GM21737 (cell line): ENCODE measurements at regions not wholly inside any gene's neighbourhood (a gene's known extent, or its start where the extent isn't known, plus 50 kb on each side); places are given as distances from the start of the nearest gene placed in this dataset.
"Not testable (repeated sequence)": the region's sequence is repeated elsewhere in the genome, so short reads cannot be mapped to it uniquely, and the experiment has no call there.

Source experiments
- ATAC-seq: cut with Tn5 transposase; IDR thresholded peaks from one replicate; pipeline ENCODE4 v1.9.1; 2021; ENCODE audit warnings: mild to moderate bottlenecking, moderate library complexity; ENCODE audit not compliant: unreplicated experiment

GRCh38 chr1:105467549-105467948, 1588.9 kb upstream of the PRMT6 start:
- no peak for ATAC-seq

DNA sequence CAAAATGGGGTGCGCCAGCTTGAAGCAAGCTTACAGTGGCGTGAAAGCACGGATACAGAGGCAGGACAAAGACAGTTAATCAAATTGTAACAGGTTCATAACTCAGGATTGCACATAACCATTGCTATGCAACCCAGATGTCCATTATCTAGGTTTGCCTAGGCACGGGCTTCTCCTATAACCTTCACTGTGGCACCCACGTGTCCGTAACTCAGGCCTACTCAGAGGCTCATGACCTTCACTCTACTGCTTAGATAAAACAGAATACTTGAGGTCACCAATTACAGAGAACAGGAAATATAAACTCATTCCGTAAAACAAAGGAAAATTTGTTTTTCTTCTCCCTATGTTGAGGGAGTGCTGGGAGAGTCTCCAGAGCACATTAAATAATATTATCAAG, 1585.9 kb upstream of the PRMT6 start:
- not testable (repeated sequence) for ATAC-seq

DNA sequence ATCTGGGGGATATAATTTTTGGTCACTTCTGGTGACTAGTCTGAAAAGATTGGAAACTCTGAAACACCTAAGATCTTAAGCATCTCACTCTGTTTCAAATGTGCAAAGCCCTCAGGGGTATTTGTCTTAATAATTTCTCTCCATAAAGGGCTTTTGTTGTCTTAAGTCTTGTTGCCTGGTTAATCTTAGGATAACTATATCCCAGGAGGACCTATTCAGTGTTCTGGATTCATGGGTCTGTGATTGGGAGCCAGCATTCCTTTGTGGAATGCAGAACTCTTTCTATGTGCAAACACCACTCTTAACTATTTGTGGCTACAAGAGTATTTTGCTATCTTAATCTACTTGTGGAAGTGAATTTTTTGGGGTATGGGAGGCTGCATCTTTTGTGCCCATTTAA, 1573.0 kb upstream of the PRMT6 start:
- ATAC-seq = no peak

DNA sequence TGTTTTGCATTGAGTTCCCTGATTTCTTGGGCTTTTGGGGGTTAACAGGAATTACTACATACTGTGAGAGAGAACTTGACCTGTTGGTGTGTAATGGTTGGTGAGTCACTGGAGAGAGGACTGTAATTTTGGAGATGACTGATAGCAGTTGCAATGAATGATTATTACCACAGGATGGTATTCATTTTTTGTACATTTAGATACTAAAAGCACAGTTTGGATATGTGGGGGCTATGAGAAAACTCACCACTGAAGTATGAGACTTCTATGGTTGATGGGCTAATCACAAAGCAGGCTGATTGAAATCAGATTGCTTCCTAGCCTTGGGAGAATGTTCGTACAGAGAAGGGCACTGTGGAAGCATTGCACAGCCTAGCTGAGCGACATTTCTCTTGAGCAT, 1571.3 kb upstream of the PRMT6 start:
- no peak for ATAC-seq

GRCh38 chr1:105492921-105493320, 1563.6 kb upstream of the PRMT6 start:
- ATAC-seq = no peak

GRCh38 chr1:105516068-105516467, 1540.4 kb upstream of the PRMT6 start:
- no peak for ATAC-seq

GRCh38 chr1:105533996-105534395, 1522.5 kb upstream of the PRMT6 start:
- no peak for ATAC-seq

DNA sequence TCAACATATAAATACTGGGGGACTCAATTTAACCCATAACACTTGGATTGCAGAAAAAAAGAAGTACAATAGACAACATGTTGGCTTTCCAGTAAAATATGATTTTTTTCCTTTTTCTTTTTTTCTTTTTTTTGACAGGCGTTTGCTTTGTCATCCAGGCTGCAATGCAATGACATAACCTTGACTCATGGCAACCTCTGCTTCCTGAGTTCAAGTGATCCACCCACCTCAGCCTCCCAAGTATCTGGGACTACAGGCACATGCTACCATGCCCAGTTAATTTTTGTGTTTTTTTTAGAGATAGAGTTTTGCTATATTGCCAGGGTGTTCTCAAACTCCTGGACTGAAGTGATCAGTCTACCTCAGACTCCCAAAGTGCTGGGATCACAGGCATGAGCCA, 1512.0 kb upstream of the PRMT6 start:
- ATAC-seq = no peak

DNA sequence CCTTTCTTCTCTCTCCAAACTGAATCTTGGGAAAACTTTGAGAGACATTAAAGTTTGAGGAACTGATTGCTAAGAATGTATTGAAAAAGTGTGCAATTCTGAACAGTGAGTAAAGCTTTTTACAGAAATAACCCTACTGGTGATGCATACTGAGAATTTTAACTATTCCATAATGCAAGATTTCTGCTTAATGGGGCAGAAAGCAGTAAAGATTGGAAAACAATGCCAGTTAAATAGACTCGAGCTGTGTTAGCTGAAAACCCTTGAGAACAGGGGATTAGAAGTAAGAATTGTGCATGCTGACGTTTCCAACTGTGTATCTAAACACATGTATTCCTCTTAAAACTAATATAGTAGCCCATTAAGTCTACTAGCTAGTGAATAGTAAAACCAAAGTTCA, 1500.2 kb upstream of the PRMT6 start:
- no peak for ATAC-seq

DNA sequence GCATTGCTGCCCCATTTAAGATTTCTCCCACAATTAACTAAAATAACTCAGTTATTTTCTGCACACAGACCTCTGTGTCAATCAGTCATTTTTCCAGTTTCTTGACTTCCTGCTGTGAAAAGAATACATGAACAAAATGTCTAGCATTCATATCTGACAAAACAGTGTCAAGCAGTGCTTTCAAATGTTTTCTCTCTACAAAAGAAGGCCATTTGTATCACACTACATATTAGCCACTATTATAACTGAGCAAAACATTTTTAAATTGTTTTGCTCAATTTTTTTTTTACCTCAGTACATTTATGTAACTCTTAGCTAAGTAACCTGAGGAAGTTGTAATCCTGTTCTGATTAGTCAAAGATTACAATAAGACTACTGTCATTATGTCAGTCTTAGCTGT, 1498.5 kb upstream of the PRMT6 start:
- ATAC-seq = no peak

GRCh38 chr1:105565006-105565405, 1491.5 kb upstream of the PRMT6 start:
- ATAC-seq = no peak

DNA sequence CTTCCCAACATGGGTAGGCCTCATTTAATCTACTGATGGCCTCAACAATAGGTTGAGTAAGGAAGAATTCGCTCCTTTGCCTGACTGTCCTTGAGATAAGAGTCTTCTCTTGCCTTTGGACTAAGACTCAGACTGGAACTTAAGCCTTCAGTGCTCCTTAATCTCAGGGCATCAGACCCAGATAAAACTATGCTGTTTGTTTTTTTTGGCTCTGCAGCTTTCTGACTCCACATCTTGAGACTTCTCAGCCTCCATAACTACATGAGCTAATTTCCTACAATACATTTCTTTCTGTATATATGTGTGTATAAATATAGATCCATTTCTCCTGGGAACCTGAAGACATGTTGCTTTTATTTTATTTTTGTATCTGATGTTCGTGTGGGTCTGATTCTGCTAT, 1470.7 kb upstream of the PRMT6 start:
- no peak for ATAC-seq

DNA sequence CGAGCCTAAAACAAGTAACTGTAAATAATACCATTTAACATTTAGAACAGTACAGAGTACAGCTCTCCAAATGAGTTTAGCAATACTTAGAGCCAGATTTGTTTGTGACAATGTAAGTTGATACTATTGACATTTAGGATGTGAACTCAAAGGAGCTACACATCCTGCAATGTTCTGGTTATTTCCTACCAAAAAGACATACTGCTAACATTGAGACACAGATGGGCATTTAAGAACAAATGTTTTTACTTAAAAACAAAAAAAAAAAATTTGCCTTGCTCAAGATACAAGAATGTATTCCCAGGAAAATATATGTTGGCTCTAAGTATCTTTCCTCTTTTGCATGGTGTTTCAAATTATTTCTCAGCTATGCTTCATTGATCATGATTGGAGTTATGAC, 1464.8 kb upstream of the PRMT6 start:
- ATAC-seq = no peak

DNA sequence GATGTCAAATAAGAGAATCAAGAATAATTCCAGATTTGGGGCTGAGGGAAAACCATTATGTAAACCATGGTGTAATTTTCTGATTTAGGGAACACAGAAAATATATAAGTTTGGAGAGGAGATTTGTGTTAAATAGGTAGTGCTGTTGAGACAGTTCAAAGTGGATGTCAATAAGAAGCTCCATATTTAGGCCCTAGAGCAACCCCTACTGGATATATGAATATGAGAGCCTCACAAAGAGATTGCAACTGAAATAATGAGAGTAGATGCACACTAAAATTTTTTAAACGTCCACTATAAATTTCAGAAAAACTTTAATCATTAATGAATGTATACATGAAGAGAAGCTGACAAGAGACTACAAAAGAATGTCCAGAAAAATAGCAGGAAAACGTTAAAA, 1447.8 kb upstream of the PRMT6 start:
- ATAC-seq = no peak

GRCh38 chr1:105626276-105626987, 1430.0 kb upstream of the PRMT6 start:
- no peak for ATAC-seq

DNA sequence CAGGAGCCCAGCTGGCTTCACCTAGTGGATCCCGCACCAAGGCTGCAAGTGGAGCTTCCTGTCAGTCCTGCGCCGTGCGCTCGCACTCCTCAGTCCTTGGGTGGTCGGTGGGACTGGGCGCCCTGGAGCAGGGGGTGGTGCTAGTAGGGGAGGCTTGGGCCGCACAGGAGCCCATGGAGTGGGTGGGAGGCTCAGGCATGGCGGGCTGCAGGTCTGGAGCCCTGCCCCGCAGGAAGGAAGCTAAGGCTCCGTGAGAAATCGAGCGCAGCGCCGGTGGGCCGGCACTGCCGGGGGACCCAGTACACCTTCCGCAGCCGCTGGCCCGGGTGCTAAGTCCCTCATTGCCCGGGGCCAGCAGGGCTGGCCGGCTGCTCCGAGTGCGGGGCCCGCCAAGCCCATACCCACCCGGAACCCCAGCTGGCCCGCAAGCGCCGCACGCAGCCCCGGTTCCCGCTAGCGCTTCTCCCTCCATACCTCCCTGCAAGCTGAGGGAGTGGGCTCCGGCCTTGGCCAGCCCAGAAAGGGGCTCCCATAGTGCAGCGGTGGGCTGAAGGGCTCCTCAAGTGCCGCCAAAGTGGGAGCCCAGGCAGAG, 1425.2 kb upstream of the PRMT6 start:
- not testable (repeated sequence) for ATAC-seq

GRCh38 chr1:105632342-105633196, 1423.9 kb upstream of the PRMT6 start:
- no peak for ATAC-seq

- ATAC-seq = no peak
Measured at GRCh38 chr1:105636052-105636451, 1420.4 kb upstream of the PRMT6 start.

GRCh38 chr1:105641407-105641806, 1415.1 kb upstream of the PRMT6 start:
- no peak for ATAC-seq

DNA sequence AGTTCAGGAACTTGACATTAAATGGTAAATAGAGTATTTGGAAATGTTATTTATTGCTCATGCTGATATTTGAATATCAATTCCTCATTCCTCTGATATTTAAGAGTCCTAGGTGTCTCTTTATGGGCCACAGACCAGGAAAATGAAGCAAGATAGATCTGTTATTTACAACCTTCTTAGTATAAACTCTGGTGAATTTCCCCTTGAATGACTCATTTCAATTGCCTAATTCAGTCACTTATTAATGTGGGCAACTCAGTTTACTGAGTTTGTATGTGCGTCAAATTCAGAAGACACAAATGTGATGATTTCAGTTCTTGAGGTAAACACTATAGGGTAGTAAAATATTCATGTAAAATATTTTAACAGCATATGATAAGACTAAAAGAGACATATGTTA, 1404.4 kb upstream of the PRMT6 start:
- ATAC-seq = no peak

- no peak for ATAC-seq
Measured at GRCh38 chr1:105655032-105655431, 1401.4 kb upstream of the PRMT6 start.

- ATAC-seq = no peak
Measured at GRCh38 chr1:105664495-105664894, 1392.0 kb upstream of the PRMT6 start.
